C4-2B (cell line): ENCODE measurements at regions not wholly inside any gene's neighbourhood (a gene's known extent, or its start where the extent isn't known, plus 50 kb on each side); places are given as distances from the start of the nearest gene placed in this dataset.

Experiments used
- ZFX ChIP-seq: fragments of 450-650 bp; IDR thresholded peaks from 2 replicates; pipeline ENCODE4 v1.6.1; 2017
- TF ChIP-seq, protein P1 (sequence below): fragments of 450-650 bp; conservative IDR thresholded peaks from 2 replicates; pipeline ENCODE4 v1.5.1; 2017; ENCODE audit warnings: mild to moderate bottlenecking

DNA sequence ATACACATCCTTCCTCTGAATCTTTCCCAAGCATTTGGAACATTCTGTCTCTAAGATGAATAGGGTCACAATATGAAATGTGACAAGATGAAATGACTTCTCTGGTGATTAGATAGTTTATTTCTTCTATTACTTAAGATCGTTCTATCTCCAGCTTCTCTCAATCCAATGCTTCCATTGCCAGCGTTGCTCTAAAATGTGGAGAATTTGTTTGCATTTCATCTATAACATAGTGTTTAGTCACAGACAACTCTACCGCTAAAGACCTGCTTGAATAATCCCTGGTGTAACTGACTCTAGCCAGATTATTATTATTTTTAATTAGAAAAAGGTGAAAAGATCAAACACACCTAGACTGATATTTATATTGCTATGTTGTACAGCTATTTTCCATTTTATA lies 184.7 kb upstream of the PRICKLE1 start:
- TF ChIP-seq, protein P1, sequence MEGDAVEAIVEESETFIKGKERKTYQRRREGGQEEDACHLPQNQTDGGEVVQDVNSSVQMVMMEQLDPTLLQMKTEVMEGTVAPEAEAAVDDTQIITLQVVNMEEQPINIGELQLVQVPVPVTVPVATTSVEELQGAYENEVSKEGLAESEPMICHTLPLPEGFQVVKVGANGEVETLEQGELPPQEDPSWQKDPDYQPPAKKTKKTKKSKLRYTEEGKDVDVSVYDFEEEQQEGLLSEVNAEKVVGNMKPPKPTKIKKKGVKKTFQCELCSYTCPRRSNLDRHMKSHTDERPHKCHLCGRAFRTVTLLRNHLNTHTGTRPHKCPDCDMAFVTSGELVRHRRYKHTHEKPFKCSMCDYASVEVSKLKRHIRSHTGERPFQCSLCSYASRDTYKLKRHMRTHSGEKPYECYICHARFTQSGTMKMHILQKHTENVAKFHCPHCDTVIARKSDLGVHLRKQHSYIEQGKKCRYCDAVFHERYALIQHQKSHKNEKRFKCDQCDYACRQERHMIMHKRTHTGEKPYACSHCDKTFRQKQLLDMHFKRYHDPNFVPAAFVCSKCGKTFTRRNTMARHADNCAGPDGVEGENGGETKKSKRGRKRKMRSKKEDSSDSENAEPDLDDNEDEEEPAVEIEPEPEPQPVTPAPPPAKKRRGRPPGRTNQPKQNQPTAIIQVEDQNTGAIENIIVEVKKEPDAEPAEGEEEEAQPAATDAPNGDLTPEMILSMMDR: no peak
- no peak for TF ChIP-seq ZFX
